Pons (tissue), 1 donor: ENCODE measurements at regions not wholly inside any gene's neighbourhood (a gene's known extent, or its start where the extent isn't known, plus 50 kb on each side); places are given as distances from the start of the nearest gene placed in this dataset.
A peak's percentile ranks its signal among the peaks of the same experiment; 100 is the strongest.
"Not testable (repeated sequence)": the region's sequence is repeated elsewhere in the genome, so short reads cannot be mapped to it uniquely, and the experiment has no call there.

Experiments
- DNase-seq: peaks from one replicate; pipeline ENCODE4 v3.0.0-alpha.2; 2016; ENCODE audit warnings: low spot score

DNA sequence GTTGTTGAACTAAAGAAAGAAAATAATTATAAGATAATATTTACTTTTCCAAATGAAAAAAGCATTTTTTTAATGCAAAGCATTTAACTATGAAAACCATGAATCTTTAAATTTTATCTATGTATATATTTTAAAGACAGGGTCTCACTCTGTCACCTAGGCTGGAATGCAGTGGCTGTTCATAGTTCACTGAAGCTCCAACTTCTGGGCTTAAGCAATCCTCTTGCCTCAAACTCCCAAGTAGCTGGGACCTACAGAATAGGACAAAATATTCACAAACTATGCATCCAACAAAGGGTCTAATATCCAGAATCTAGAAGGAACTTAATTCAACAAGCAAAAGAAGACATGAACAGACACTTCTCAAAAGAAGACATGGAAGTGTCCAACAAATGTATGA lies 55.9 kb upstream of the ALB start:
- no peak for DNase-seq

GRCh38 chr4:73347497-73347896 lies 56.6 kb upstream of the ALB start:
- DNase-seq, result no peak

- DNase-seq, result no peak
Observed at GRCh38 chr4:73345399-73345975, 58.6 kb upstream of the ALB start.

GRCh38 chr4:73344106-73344505 lies 60.0 kb upstream of the ALB start:
- DNase-seq, result no peak

DNA sequence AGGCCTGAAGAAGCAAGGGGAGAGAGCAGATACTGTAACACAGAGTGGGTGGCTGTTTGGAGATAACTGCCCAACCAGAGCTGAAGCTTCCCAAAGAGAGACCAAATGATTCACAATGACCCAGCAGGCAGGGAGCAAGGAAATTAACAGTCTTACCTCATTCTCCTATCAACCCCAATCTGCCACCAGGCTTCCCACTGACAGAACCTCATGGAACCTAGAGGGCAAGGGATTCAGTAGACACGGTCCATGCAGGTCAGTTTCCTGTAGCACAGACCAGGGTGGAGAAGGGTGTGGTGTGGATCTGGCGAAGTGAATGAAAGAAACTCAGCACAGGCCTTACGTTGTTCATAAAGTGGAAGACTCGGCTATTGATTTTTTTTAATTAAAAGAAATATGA lies 60.7 kb upstream of the ALB start:
- no peak for DNase-seq

- peak; percentile 90 for DNase-seq
Observed at GRCh38 chr4:73341454-73341853, 62.6 kb upstream of the ALB start.

DNA sequence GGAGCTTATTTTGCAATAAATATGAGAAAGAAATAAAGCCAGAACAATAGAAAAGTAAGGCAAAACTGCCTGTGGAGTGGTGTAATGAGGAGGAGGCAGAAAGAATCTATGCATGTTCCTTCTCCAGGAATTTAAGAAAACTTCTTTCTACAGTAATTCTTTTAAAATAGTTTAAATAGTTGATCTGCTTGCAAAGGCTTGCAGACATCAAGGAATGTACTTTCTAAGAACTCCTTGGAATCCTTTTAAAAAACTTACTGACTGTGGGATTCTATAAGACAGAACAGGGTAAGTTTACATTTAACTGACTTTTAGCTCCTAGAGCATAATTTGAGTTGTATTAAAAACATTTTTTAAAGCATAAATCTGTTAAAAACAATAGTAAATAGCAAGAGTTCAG lies 63.2 kb upstream of the ALB start:
- DNase-seq, result no peak

DNA sequence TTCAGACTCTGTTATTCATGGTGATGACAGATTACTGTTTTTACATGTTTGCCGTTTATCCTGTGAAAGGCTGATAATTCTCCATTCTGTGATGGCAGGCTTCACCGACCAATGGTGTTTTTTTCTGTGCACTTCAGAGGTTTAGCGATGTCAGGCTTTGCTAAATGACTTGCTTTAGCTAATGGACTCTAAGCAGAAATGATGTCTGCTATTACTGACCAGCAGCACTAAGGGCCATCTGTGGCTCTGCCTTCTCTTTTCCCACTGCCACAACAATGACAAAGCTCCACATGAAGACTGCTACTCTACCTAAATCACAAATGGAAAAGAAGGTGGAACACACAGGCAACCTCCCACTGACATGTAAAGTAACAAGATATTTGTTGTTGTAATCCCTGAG lies 68.4 kb upstream of the ALB start:
- DNase-seq, result no peak

- DNase-seq, result not testable (repeated sequence)
Observed at GRCh38 chr4:73332012-73332411, 72.1 kb upstream of the ALB start.

- no peak for DNase-seq
Observed at GRCh38 chr4:73329300-73329699, 70.7 kb upstream of the ANKRD17 start.

- not testable (repeated sequence) for DNase-seq
Observed at GRCh38 chr4:73325776-73326175, 67.2 kb upstream of the ANKRD17 start.

GRCh38 chr4:73317092-73317491 lies 58.5 kb upstream of the ANKRD17 start:
- no peak for DNase-seq

DNA sequence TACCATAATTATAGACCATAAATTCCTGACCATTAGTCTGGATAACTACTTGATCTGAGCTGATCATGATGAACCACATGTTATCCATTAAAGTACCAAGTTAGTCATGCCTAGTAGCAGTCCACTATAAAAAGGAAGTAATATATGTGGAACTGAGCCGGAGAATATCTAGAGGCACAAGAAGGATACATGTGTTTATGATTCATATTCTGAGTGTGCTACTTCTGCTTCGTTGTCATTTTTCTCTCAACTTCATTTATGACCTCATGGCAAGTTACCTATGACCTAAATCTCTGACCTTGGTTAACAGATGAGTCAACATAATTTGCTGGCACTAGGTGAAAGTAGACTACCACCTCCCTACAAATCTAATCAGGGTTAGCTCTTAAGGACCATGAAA lies 56.5 kb upstream of the ANKRD17 start:
- DNase-seq, result no peak

GRCh38 chr4:73312967-73313366 lies 54.4 kb upstream of the ANKRD17 start:
- no peak for DNase-seq

GRCh38 chr4:73311428-73311827 lies 52.8 kb upstream of the ANKRD17 start:
- DNase-seq, result peak; percentile 41

DNA sequence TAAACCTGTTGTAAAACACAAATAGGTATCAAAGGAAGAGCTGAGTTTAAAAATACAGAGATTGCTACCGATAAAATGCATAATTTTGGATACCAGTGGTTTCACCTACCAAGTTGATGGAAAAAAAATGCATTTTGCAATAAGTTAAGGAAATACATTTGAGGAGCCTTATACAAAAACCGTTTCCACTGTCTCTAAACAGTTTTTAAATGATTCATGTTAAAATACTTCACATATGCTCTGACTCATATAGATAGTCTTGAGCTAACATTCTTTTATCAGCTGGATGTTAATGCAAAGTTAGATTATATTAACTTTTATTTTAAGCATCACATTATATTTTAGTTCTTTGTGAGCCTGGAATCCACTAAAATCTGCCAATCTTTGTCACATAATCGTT lies 50.6 kb upstream of the ANKRD17 start:
- no peak for DNase-seq
